IPS-NIHi11 (cell line): ENCODE measurements at regions not wholly inside any gene's neighbourhood (a gene's known extent, or its start where the extent isn't known, plus 50 kb on each side); places are given as distances from the start of the nearest gene placed in this dataset.

Experiments
- DNase-seq: peaks from one replicate; pipeline ENCODE4 v3.0.0; 2012; ENCODE audit warnings: mixed read lengths, low spot score

DNA sequence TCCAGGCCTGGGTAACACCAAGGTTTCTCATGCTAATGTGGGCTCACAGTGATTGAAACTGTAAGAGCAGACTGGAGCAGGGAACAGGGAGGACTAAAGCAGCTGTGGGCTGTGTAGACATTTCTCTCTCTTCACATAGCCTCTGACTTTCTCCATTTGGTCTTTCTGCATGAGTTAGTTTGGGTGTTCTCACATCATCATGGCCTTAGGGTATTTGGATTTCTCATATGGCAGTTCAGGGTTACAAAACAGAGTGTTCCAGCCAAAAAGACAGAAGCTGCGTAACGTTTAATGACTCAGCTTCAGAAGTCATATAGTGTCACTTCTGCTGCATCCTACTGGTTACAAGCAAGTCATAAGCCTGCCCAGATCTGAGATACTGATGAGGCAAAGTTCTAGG is 52.0 kb upstream of the OSBPL8 start:
- DNase-seq = no peak

DNA sequence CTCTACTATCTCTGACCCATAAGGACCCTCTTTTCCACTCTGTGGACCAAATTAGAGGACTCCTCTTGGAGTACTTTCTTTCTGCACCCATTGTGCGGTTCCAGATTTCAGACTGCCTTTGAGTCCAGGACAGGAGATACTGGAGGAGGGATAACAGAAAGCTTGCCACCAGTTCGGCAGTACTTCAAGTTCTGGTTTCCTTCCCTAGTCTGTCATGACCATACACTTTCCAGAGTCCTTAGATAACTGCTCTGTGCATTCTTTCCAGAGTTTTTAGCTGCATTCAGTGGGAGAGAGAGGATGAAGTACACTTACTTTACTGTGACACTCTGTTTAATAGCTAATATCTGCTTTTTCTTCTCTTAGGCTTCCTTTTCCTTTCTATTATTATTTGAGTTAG is 54.8 kb upstream of the OSBPL8 start:
- no peak for DNase-seq

DNA sequence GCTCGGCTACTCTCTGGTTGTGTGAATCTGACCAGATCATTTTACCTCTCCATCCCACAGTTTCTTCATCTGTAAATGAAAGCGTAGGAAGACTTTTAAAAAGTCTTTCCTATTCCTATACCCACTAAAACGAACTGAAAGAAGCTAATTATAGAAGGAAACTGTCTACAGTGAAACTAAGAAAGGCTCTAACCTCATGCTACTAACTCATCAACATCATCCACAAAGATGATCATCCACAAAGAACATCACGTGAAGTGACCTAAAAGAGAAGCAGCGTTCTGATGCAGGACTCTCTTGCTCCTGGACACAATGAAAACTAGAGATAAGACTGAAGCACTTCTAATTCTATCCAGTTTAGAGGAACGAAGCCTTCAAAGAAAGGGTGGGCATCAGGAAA is 58.5 kb upstream of the OSBPL8 start:
- DNase-seq = no peak

DNA sequence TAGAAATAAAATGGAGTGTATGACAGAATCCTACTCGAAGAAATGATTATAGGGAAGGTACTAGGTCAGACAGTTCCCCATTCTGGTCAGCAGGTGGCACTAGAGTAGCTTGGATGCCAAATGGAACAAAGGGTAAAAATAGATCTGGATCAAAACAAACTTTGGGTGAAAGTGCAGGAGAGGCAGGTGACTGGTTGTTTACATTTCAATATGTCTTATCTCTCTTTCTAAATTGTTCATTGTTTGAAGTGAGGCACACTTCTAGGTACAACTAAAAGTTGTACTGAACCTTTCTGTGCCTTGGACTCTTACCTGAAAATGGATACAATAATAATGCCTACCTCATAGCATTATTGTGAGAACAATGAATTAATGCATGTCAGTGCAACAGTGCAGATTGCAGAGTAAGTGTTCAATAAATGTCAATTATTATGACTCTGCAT is 62.0 kb upstream of the OSBPL8 start:
- DNase-seq = peak; percentile 72

DNA sequence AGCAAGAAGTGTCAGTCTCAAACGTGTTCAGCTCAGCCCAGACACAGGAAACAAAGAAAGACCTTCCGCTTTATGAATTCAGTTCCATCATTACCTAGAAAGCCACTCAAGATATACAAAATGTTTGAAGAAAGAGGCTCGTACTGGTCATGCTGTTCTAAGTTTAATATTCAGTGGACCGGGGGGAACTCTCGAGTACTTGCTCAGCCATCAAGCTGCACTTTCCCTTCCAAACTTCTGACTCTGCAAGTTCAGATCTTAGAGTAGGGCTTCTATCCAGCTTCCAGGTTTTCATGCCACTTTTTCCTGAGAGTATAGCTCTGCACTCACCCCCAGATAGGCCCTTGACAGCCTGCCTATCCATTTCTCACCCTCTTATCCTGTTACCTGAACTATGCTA is 62.8 kb upstream of the OSBPL8 start:
- DNase-seq = no peak

DNA sequence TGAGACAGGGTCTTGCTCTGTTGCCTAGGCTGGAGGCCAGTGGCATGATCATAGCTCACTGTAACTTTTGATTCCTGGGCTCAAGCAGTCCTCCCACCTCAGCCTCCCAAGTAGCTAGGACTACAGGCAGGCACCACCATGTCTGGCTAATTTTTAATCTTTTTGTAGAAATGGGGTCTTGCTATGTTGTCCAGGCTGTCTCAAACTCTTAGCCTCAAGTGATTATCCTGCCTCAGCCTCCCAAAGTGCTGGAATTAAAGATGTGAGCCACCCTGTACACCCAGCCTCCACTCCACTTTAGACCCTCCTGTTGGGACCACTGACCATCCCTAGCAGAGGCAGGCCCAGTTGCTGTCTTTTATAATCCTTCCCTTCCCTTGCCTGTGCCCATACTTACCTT is 63.3 kb upstream of the OSBPL8 start:
- DNase-seq = no peak

DNA sequence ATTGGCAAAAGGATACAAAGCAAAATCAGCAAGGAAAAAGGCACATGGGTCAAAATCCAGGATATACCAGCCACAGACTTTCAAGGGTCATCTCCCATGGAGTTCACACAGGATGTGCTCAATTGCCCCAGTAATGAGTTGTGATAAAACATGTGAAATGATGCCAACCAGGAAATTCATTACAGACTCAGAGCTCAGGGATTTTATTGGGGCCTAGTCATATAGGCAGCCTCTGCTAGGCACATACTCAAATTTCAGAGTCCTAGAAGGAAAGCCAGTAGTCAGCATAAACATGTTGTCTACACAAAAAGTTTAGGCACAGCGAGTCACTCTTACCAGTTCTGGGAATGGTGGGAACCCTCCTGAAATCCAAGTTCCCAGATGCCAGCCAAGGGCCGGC is 64.4 kb upstream of the OSBPL8 start:
- DNase-seq = no peak

DNA sequence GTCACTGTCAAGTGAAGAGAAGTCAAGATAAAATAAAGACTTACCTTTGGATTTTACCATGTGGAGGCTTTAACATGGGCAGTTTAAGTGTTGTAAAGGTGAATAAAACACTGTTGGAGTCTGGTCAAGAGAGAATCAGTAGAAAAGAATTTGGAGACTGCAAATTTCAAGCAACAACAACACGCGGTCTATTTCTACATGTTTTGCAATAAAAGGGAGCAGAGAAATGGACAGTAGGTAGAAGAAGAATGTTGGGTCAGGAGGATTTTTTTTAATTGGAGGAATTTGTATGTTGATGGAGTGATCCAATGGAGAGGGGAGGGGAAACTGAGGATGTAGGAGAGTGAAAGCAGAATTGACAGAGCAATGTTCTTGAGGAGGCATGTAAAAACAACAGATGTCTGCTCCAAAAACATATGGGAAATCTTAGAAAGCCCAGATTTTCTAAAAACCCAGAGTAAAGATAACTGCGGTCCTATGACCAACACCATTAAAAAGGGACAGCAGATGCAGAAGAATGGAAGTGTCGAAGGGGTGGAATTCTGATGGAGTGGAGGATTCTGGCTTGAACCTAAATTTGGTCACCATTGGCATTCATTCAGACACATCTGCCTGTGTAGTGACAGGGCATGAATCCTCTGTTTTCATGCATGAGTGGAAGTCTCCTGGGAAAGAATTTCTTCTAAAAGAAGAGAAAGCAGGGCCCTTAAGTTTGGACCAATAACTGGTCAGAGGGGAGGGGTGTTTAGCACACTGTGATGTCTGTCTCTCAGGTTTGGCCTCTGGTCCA is 68.0 kb upstream of the OSBPL8 start:
- no peak for DNase-seq

DNA sequence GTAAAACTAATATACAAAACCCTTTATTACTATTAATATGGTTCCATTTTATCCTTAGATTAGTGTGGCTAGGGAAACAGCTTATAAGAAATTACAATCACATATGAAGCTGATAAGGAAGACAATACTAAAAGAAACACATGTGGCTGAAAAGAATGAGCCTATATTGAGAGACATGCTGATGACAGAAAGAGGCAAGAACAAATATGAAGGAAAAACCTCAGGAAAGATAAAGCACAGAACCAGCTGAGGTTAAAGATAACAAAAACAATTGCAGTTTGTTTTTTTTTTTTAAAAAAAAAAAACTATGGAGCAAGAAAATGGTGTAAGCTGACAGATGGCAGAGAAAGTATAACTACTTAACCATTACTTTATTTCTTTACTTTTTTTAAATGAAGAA is 69.2 kb upstream of the OSBPL8 start:
- no peak for DNase-seq

DNA sequence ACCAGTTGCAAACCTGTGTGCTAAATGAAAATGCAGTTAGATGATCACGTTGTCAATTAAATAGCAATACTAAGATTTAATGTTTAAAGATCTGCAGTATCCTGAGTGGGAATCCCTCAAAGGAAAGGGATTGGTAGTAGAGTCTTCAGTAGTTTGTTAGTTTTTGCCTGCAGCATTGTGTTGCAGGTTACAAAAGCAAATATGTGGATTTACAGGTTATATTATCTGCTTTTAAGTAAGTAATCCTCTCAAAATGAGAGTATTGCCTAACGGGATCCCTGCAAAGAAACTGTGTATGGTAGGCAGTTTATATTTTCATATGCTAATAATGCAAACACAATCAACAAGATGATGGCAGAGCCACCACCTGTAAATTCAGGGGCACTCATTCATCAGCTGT is 72.2 kb upstream of the OSBPL8 start:
- DNase-seq = no peak

DNA sequence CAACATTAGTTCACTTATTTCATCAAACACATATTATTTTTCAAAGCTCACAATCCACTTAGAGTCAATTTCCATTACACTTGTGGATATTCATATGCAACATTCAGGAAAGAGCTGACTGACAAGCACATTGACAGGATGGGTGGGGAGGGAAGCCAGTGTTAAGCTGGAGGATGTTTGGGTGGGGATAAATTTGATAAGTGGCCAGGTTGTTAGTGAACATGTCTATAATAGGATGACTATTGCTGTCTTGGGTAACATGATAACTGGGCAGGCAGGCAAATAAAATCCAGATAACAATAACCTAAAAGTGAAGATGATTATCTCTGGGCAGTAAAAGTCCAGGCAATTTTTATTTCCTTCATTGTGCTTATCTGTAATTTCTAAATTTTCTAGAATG is 73.8 kb upstream of the OSBPL8 start:
- no peak for DNase-seq

DNA sequence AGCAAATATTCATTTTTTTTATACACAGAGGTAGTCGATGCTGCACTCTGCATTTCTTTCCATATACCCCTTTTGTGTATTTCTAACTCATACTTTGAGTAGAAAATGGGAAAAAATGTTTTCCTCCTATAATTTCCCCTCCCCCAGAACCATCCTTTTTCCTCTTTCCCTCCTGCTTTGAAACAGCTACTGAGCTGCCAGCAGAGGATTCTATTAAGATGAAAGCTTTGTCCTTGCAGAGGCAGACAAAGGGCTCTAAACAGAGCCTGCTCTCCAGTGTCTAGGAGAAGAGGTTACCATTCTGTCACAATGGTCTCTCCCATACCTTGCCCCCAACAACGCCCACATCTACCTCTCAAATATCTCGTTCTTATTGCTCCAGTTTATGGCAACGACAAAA is 74.6 kb upstream of the OSBPL8 start:
- DNase-seq = peak; percentile 50

DNA sequence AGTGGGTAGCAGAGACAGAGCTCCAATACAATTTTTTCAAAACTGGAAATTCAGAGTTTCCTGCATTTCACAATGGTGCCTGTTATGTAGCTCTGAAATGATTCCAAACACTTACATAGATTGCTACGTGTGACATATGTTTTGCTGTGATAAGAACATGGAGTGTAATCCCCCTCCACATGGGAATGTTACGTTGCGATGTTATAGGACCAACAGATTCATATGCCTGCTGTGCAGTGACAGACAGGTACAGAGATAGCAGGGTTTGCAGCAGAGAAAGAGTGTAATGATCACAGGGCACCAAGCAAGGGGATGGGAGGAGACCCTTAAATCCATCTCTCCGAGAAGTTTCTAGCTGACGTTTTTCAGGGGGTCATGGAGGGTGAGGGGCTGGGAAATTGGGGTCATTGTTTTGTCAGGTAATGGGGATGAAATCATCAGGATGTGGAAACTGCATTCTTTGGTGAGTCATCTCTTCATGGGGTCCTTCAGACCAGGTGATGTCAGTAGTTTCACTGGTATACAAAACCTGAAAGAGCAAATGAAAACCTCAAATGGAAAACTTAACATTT is 76.6 kb upstream of the OSBPL8 start:
- DNase-seq = peak; percentile 11

DNA sequence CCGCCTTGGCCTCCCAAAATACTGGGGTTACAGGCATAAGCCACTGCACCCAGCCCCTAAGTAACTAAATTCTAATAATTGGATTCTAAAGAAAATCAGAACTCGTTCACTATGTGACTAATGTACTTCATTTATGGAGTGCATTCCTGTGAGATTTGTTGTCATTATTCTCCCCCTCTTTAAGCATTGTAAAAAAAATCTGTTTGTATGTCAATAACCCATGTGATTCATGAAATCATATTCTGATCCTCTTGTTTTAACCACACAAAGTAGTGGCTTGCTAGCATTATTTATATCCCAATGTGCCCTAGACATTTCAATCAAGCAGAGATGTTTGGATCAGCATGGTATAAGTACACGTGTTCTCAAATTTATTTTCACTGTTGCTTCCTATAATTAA is 78.2 kb upstream of the OSBPL8 start:
- DNase-seq = no peak

DNA sequence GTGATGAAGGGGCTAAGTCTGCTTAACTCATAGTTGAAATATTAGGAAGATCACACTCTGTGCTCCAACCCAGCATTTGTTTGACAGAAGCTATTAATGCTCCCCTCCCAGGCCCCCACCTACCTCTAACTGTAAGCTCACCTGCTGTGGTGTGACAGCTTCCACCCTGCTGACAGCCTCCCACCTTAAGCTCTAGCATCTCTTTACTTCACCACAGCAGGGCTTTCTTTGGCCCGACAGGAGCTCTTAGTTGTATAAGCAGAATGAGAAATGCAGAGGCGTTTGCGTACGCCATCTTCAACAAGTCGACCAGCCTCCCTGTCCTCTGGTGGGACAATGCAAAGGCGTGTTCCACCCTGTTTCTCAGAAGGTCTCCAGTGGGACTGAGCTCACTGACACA is 80.1 kb upstream of the OSBPL8 start:
- DNase-seq = no peak

DNA sequence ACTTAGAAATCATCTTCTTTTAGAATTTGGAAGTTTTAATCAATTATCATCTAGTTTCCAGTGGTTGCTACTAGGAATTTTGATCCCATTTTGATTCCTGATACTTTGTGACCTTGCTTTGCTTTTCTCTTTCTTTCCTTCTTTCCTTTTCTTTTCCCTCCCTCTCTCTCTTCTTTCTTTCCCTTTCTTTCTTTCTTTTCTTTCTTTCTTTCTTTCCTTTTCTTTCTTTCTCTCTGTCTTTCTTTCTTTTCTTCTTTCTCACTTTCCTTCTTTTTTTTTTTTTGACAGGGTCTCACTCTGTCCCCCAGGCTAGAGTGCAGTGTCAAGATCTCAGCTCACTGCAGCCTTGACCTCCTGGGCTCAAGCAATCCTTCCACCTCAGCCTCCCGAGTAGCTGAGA is 81.5 kb upstream of the OSBPL8 start:
- DNase-seq = no peak

DNA sequence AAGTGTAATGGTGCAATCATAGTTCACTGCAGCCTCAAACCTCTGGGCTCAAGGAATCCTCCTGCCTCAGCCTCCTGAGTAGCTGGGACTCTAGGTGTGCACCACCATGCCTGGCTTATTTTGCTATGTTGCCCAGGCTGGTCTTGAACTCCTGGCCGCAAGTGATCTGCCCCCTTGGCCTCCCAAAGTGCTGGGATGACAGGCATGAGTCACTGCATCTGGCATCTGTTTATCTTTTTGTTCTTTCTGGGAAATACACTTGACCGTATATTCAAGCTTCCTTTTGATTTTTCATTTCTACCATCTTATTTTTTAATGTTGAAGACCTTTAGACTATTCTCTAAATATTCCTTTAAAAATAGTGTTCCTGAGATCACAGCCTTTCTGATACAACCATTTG is 82.4 kb upstream of the OSBPL8 start:
- no peak for DNase-seq

DNA sequence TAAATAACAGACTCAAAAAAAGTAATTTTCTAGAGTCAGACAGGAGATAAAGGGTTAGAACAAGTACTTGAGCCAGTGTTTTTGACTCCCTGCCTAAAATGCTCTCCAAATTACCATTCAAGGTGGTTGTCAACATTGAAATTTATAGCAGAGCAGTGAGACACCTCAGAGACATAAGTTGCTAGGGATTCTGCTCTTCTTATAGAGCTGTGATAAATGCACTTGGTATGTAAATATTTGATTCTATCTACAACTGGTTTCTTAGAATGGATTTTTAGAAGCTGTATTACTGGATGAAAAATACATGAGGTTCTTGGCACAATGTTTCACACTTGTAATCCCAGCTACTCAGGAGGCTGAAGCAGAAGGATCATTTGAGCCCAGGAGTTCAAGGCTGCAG is 83.9 kb upstream of the OSBPL8 start:
- no peak for DNase-seq

DNA sequence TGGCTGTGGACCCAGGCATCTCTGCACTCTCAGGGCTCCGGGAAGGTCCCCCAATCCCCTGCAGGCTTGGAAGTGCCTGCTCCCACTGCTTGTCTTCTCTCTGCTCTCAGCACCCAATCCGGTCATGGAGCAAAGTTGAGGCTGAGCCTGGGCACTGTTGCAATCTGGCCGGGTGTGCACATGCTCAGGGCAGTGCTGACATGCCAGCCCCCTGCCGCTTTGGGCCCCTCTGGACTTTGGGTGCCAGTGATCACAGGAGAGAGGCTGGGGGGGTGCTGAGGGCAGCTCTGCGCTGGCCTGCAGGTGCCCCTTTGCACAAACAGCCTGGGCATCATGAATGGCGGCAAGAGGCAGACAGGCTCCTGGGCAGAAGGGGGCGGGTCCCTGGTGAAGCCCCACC is 85.4 kb upstream of the OSBPL8 start:
- DNase-seq = no peak

DNA sequence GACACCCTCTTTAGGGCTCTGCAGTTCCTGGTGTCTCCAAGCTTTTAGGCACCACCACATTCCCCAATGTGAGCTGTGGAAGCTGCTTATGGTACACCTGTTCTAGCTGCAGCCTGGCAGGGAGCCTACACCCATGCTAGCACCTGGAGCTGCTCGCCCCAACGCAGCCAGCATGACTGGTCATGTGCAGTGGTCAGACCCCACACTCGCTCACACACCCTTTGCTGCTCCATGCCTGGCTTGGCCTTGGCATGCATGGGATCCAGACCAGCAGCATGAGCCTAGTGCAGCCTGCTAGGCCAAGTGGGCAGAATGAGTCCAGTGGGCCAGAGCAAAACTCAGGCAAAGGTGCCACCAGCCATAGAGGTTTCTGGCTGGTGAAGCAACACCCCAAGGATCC is 86.4 kb upstream of the OSBPL8 start:
- DNase-seq = no peak

DNA sequence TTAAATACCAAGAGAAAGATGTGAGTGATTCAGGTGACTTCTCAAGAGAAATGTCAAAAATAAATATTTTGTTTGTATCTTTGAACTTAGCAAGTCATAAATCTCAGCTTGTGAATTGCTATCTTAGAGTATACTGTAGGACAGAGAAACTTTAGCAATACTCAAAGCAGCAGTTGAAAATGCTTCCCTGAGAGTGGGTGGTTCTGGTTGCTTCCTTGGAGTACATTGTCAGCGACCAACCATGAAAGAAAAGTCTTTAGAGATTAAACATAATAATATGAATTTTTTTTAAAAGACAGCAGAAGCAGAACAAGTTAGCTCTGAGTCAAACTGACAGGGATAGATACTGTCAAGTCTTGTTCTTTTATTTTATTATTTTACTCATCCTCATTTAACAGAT is 86.8 kb upstream of the OSBPL8 start:
- DNase-seq = no peak

DNA sequence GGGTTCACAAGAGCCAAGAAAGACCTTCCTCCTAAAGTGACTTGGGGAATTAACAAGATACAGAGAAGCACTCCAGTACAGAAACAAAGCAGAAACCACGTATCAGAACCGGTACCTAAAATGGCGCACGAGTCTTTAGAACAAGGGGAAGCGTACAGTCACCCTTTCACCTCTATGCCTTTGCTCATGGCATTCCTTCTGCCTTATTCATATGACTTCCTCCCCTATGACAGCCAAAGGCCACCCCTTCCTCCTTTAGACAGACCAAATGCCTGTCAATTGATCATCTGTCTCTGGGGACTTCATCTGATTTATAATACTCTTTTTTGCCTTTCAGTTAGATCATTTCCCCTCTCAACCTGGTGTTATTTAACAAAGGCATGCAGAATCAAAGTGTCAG is 89.5 kb upstream of the OSBPL8 start:
- no peak for DNase-seq

DNA sequence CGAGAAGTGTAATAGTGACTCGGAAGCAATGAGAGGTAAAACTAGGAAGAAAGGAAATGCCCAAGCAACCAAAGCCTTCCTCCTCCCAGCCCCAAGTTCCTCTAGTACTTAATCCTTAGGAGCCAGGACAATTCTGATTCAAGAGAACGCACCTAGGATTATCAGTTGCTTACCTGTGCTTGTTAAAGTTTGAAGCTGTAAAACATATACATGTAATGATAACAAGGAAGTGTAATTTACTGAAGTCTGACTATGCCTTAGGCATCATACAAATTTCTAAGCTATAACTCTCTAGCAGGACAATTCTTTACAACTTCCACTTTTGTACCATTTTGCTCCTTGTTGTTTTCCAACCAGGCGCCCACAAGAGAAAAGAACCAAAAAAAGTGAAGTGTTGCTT is 92.8 kb upstream of the OSBPL8 start:
- no peak for DNase-seq

DNA sequence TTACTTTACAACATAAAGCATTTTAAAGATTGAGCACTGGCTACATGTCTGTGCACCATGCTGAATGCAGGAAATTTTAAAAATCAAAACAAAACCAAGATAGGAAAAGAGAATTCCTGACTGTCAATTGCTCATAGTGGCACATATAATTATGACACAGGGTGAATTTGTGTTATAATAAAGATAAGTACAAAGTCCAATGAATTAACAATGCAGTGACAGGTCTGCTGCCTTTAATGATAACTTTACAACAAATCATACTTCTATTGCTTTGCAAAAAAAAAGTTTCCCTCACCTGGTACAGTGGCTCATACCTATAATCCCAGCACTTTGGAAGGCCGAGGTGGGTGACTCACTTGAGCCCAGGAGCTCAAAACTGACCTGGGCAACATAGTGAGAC is 93.8 kb upstream of the OSBPL8 start:
- no peak for DNase-seq
